A549 (cell line): ENCODE measurements at regions not wholly inside any gene's neighbourhood (a gene's known extent, or its start where the extent isn't known, plus 50 kb on each side); places are given as distances from the start of the nearest gene placed in this dataset.

Source experiments
- EP300 ChIP-seq, 2 experiments: fragments of >200 bp; sonication (Bioruptor Twin); formaldehyde crosslinking; IDR thresholded peaks; 2 replicates in 1 of 2; 3 replicates in 1 of 2; pipeline ENCODE4 v1.6.1; 2016 to 2017
- KDM5A ChIP-seq: fragments of 200-600 bp; sonication (generic); IDR thresholded peaks from 2 replicates; pipeline ENCODE4 v1.6.1; 2016; ENCODE audit warnings: antibody characterized with exemption, mild to moderate bottlenecking
- POLR2A ChIP-seq: IDR thresholded peaks from 2 replicates; pipeline ENCODE4 v1.6.1; 2012; ENCODE audit warnings: mild to moderate bottlenecking, low read length
- RAD21 ChIP-seq, 2 experiments: fragments of >200 bp in 1 of 2; sonication (Bioruptor Twin) in 1 of 2; formaldehyde crosslinking in 1 of 2; IDR thresholded peaks in 1 of 2; conservative IDR thresholded peaks in 1 of 2; 2 replicates in 1 of 2; 3 replicates in 1 of 2; pipeline ENCODE4 v1.6.1; 2012 to 2018; ENCODE audit warnings: inconsistent platforms in 1 of 2
- RCOR1 ChIP-seq: fragments of 150-350 bp; IDR thresholded peaks from 2 replicates; pipeline ENCODE4 v1.6.1; 2014; ENCODE audit warnings: antibody characterized with exemption, low read length, low read depth
- RFX5 ChIP-seq: fragments of 450-650 bp; IDR thresholded peaks from 2 replicates; pipeline ENCODE4 v1.7.1; 2014; ENCODE audit warnings: antibody characterized with exemption, mild to moderate bottlenecking, moderate library complexity
- TF ChIP-seq, protein P1 (sequence below): fragments of >200 bp; sonication (Bioruptor Twin); formaldehyde crosslinking; IDR thresholded peaks from 3 replicates; pipeline ENCODE4 v1.5.1; 2016

DNA sequence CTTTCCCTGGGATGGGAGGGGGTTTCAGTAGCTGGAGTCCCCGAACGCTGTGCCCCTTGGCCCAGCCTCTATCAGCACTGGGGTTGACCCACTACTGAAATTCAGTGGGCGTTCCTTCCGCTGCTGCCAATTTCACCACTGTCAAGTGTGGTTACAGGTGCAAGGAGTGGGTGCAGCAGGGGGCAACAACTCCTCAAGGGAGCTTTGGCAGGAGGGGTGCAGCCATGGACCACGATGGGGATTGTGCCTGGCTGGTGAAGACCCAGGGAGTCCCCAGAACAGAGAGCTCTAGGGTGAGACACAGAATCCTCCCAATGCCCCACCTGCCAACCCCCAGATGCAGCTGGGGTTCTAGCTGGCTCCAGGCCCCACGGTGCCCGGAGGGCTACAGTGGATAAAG lies 123.5 kb upstream of the SDK2 start:
- TF ChIP-seq, protein P1, sequence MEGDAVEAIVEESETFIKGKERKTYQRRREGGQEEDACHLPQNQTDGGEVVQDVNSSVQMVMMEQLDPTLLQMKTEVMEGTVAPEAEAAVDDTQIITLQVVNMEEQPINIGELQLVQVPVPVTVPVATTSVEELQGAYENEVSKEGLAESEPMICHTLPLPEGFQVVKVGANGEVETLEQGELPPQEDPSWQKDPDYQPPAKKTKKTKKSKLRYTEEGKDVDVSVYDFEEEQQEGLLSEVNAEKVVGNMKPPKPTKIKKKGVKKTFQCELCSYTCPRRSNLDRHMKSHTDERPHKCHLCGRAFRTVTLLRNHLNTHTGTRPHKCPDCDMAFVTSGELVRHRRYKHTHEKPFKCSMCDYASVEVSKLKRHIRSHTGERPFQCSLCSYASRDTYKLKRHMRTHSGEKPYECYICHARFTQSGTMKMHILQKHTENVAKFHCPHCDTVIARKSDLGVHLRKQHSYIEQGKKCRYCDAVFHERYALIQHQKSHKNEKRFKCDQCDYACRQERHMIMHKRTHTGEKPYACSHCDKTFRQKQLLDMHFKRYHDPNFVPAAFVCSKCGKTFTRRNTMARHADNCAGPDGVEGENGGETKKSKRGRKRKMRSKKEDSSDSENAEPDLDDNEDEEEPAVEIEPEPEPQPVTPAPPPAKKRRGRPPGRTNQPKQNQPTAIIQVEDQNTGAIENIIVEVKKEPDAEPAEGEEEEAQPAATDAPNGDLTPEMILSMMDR, result no peak
- TF ChIP-seq EP300 (IDR thresholded peaks at IDR 0.05) (no peak), KDM5A (no peak), RAD21 (conservative IDR thresholded peaks at IDR 0.05 in 1 of 2, IDR thresholded peaks at IDR 0.05 in 1 of 2) (no peak), RCOR1 (no peak), POLR2A (no peak), RFX5 (no peak)
